H1 (cell line): ENCODE measurements at regions not wholly inside any gene's neighbourhood (a gene's known extent, or its start where the extent isn't known, plus 50 kb on each side); places are given as distances from the start of the nearest gene placed in this dataset.

ENCODE experiments used
- CTCF ChIA-PET: fragments of 300-600 bp; sonication (Branson Sonifier 250); formaldehyde crosslinking; loops from one replicate; lab custom pipeline; 2021; ENCODE audit not compliant: partially characterized antibody; lab: Charles Lee
- POLR2A ChIA-PET: fragments of 300-600 bp; sonication (Branson Sonifier 250); formaldehyde crosslinking; loops from one replicate; lab custom pipeline; 2021; ENCODE audit warnings: inconsistent platforms; ENCODE audit not compliant: partially characterized antibody; lab: Charles Lee
- DNase-seq, 2 experiments: peaks; one replicate each; pipeline versions ENCODE4 v3.0.0 to v3.0.0-alpha.2; 2010 to 2022; ENCODE audit warnings: low spot score in 2 of 2, low read depth in 1 of 2, mixed read lengths in 1 of 2
- FAIRE-seq: peaks from 2 replicates; lab custom pipeline; 2011; peaks lifted over from hg19 to GRCh38; lab: Jason Lieb, UNC
- H2AFZ ChIP-seq: 2 replicates; pipeline ENCODE4 v1.8.1; 2012; ENCODE audit warnings: low read length, inconsistent platforms
- H2AK5ac ChIP-seq: 2 replicates; pipeline ENCODE4 v1.6.1; 2013; ENCODE audit warnings: low read depth, low read length
- H2BK120ac ChIP-seq: replicated peaks from 2 replicates; pipeline ENCODE3; 2013; ENCODE audit warnings: low read depth, low read length, inconsistent platforms
- H2BK12ac ChIP-seq: 2 replicates; pipeline ENCODE4 v1.6.1; 2013; ENCODE audit warnings: low read depth, low read length
- H2BK15ac ChIP-seq: 2 replicates; pipeline ENCODE4 v1.6.1; 2013; ENCODE audit warnings: low read length
- H2BK20ac ChIP-seq: 2 replicates; pipeline ENCODE4 v1.6.1; 2013; ENCODE audit warnings: low read length
- H2BK5ac ChIP-seq: 2 replicates; pipeline ENCODE4 v1.6.1; 2013; ENCODE audit warnings: low read depth, low read length
- H3K14ac ChIP-seq: 2 replicates; pipeline ENCODE4 v1.6.1; 2013; ENCODE audit warnings: inconsistent platforms; ENCODE audit not compliant: insufficient read length
- H3K18ac ChIP-seq: 2 replicates; pipeline ENCODE4 v1.6.1; 2013; ENCODE audit warnings: low read length; ENCODE audit errors: extremely low read depth
- H3K23ac ChIP-seq: 2 replicates; pipeline ENCODE4 v1.6.1; 2013; ENCODE audit warnings: inconsistent platforms; ENCODE audit not compliant: insufficient read length
- H3K23me2 ChIP-seq: 2 replicates; pipeline ENCODE4 v1.6.1; 2013; ENCODE audit warnings: low read depth, low read length
- H3K27ac ChIP-seq: 2 replicates; pipeline ENCODE4 v1.6.1; 2011; ENCODE audit warnings: low read depth, low read length, inconsistent platforms
- H3K27me3 ChIP-seq, 4 experiments: replicated peaks in 1 of 4; 1 replicate in 1 of 4; 2 replicates in 3 of 4; pipeline versions ENCODE4 v1.6.1 to v1.8.1; 2011 to 2013; ENCODE audit warnings: low read length in 3 of 4, mild to moderate bottlenecking in 3 of 4, inconsistent platforms in 2 of 4, mixed read lengths in 2 of 4, moderate library complexity in 1 of 4; ENCODE audit not compliant: control insufficient read depth in 3 of 4, insufficient read depth in 3 of 4; ENCODE audit errors: extremely low read depth in 1 of 4
- H3K36me3 ChIP-seq, 4 experiments: 2 replicates each; pipeline versions ENCODE4 v1.6.1 to v1.8.1; 2011 to 2013; ENCODE audit warnings: mild to moderate bottlenecking in 4 of 4, low read length in 3 of 4, moderate library complexity in 2 of 4, control low read depth in 1 of 4, inconsistent platforms in 1 of 4; ENCODE audit not compliant: insufficient read depth in 4 of 4, control insufficient read depth in 2 of 4
- H3K4ac ChIP-seq: replicated peaks from 2 replicates; pipeline ENCODE3; 2013; ENCODE audit warnings: low read length, low read depth, mixed read lengths, inconsistent platforms; ENCODE audit not compliant: insufficient read length
- H3K4me1 ChIP-seq, 4 experiments: replicated peaks in 1 of 4; 1 replicate in 1 of 4; 2 replicates in 3 of 4; pipeline versions ENCODE4 v1.6.1 to v1.8.1; 2011 to 2013; ENCODE audit warnings: low read length in 3 of 4, inconsistent platforms in 2 of 4, mixed read lengths in 1 of 4; ENCODE audit not compliant: insufficient read depth in 4 of 4, control insufficient read depth in 3 of 4
- H3K4me2 ChIP-seq, 2 experiments: 2 replicates each; pipeline versions ENCODE4 v1.6.1 to v1.8.1; 2011 to 2013; ENCODE audit warnings: low read depth in 2 of 2, low read length in 2 of 2, control low read depth in 1 of 2, inconsistent platforms in 1 of 2, mild to moderate bottlenecking in 1 of 2; ENCODE audit not compliant: insufficient read depth in 1 of 2
- H3K4me3 ChIP-seq, 4 experiments: fragments of 200-600, 300-600 bp in 1 of 4; sonication (generic), shearing (Covaris generic), sonication (Bioruptor Twin) in 1 of 4; 2 replicates each; pipeline versions ENCODE4 v1.5.1 to v1.8.1; 2011 to 2016; ENCODE audit warnings: low read length in 4 of 4, low read depth in 3 of 4, control low read depth in 2 of 4, inconsistent platforms in 2 of 4, mild to moderate bottlenecking in 2 of 4, mixed read lengths in 1 of 4, moderate library complexity in 1 of 4; ENCODE audit not compliant: insufficient read depth in 2 of 4; ENCODE audit errors: extremely low read depth in 1 of 4
- H3K56ac ChIP-seq: replicated peaks from 2 replicates; pipeline ENCODE3; 2013; ENCODE audit warnings: low read depth, mild to moderate bottlenecking, mixed read lengths, low read length, inconsistent platforms; ENCODE audit not compliant: insufficient read length
- H3K79me1 ChIP-seq: 2 replicates; pipeline ENCODE4 v1.6.1; 2013; ENCODE audit warnings: low read depth, low read length, control low read depth
- H3K79me2 ChIP-seq, 2 experiments: 2 replicates each; pipeline versions ENCODE4 v1.6.1 to v1.8.1; 2012 to 2013; ENCODE audit warnings: low read length in 2 of 2, mild to moderate bottlenecking in 2 of 2, inconsistent platforms in 1 of 2; ENCODE audit not compliant: insufficient read depth in 2 of 2, control insufficient read depth in 1 of 2
- H3K9ac ChIP-seq, 4 experiments: replicated peaks in 1 of 4; 1 replicate in 1 of 4; 2 replicates in 3 of 4; pipeline versions ENCODE4 v1.6.1 to v1.8.1; 2011 to 2013; ENCODE audit warnings: low read depth in 3 of 4, low read length in 3 of 4, control low read depth in 2 of 4, mild to moderate bottlenecking in 2 of 4, moderate library complexity in 2 of 4, inconsistent platforms in 1 of 4; ENCODE audit errors: extremely low read depth in 1 of 4
- H3K9me3 ChIP-seq, 2 experiments: 2 replicates each; pipeline versions ENCODE4 v1.6.1 to v1.8.1; 2012 to 2013; ENCODE audit warnings: mild to moderate bottlenecking in 2 of 2, moderate library complexity in 2 of 2, control low read depth in 1 of 2, inconsistent platforms in 1 of 2, low read depth in 1 of 2, low read length in 1 of 2, mixed read lengths in 1 of 2; ENCODE audit not compliant: insufficient read depth in 2 of 2
- H4K20me1 ChIP-seq, 2 experiments: replicated peaks in 1 of 2; 2 replicates each; pipeline versions ENCODE3 to v1.8.1; 2011 to 2013; ENCODE audit warnings: inconsistent platforms in 2 of 2, low read length in 2 of 2, mild to moderate bottlenecking in 1 of 2; ENCODE audit not compliant: insufficient read depth in 2 of 2, control insufficient read depth in 1 of 2
- H4K5ac ChIP-seq: 2 replicates; pipeline ENCODE4 v1.6.1; 2013; ENCODE audit warnings: low read length, low read depth, mixed read lengths, inconsistent platforms; ENCODE audit not compliant: insufficient read length
- H4K8ac ChIP-seq: 2 replicates; pipeline ENCODE4 v1.8.0; 2013; ENCODE audit warnings: mild to moderate bottlenecking, moderate library complexity, low read length, inconsistent platforms; ENCODE audit not compliant: insufficient read depth; ENCODE audit errors: extremely low read depth
- H4K91ac ChIP-seq: replicated peaks from 2 replicates; pipeline ENCODE3; 2013; ENCODE audit warnings: low read length, mixed read lengths, inconsistent platforms; ENCODE audit not compliant: insufficient read length
- CTCF ChIP-seq, 3 experiments: IDR thresholded peaks; 1 replicate in 2 of 3; 2 replicates in 1 of 3; pipeline versions ENCODE4 v1.5.1 to v1.6.1; 2011; ENCODE audit warnings: low read length in 3 of 3, mild to moderate bottlenecking in 3 of 3, inconsistent platforms in 2 of 3, low read depth in 1 of 3, moderate library complexity in 1 of 3; ENCODE audit not compliant: insufficient read depth in 1 of 3; ENCODE audit errors: control extremely low read depth in 1 of 3
- GTF2F1 ChIP-seq: IDR thresholded peaks from 2 replicates; pipeline ENCODE4 v1.6.1; 2012; ENCODE audit warnings: low read depth, low read length, improper control_type of control experiment, borderline replicate concordance
- HDAC6 ChIP-seq: IDR thresholded peaks from one replicate; pipeline ENCODE4 v1.7.1; 2012; ENCODE audit warnings: low read depth, mild to moderate bottlenecking, inconsistent platforms, low read length, moderate library complexity
- MAX ChIP-seq: IDR thresholded peaks from 2 replicates; pipeline ENCODE4 v1.6.1; 2012; ENCODE audit warnings: inconsistent platforms
- POLR2A ChIP-seq, 2 experiments: IDR thresholded peaks; 1 replicate in 1 of 2; 2 replicates in 1 of 2; pipeline ENCODE4 v1.6.1; 2011; ENCODE audit warnings: low read depth in 2 of 2, low read length in 2 of 2, mild to moderate bottlenecking in 2 of 2; ENCODE audit errors: control extremely low read depth in 1 of 2
- RNF2 ChIP-seq: fragments of 200-900, 300-1000 bp; sonication (generic); IDR thresholded peaks from 2 replicates; pipeline ENCODE4 v1.7.1; 2016; ENCODE audit warnings: borderline replicate concordance, low read depth, mild to moderate bottlenecking, antibody characterized with exemption, low read length; ENCODE audit not compliant: poor library complexity, severe bottlenecking; ENCODE audit errors: missing control alignments
- SIRT6 ChIP-seq: IDR thresholded peaks from one replicate; pipeline ENCODE4 v1.7.1; 2012; ENCODE audit warnings: low read length, inconsistent platforms
- YY1 ChIP-seq: IDR thresholded peaks from 2 replicates; pipeline ENCODE4 v1.6.1; 2011; ENCODE audit warnings: low read depth, mild to moderate bottlenecking, low read length
- WGBS, 2 experiments: shearing (Covaris generic) in 1 of 2; methylation state at CpG; one replicate each; pipeline versions ENCODE4 v1.1.6 to v1.1.7; 2013 to 2015; ENCODE audit warnings: low lambda C conversion rate in 2 of 2, mixed read lengths in 2 of 2, inconsistent platforms in 1 of 2, low coverage in 1 of 2, missing lambda C conversion rate in 1 of 2; ENCODE audit not compliant: insufficient replicate concordance in 2 of 2, insufficient coverage in 1 of 2, insufficient read length in 1 of 2; ENCODE audit errors: extremely low coverage in 1 of 2, missing lambda C conversion rate in 1 of 2; 5-methylcytosine and 5-hydroxymethylcytosine counted together

GRCh38 chr13:48161530-48162179, 66.8 kb upstream of the MED4 start:
- no peak for DNase-seq
- Histone ChIP-seq H2BK120ac (no peak overlapping the region), H3K79me1 (no peaks in the 10 kb centered on the region), H2BK12ac (no peak overlapping the region), H3K9ac (peak overlapping the region in 1 of 4 experiments; percentile 7; a peak in 2 of 7 replicates), H2AK5ac (no peak overlapping the region; the same call in 1 of the 2 replicates), H3K18ac (peak overlapping the region; percentile 12; the same call in 1 of the 2 replicates), H4K20me1 (no peaks in the 10 kb centered on the region), H3K4me1 (peaks cover 1 to 8% (median 3%) of the 10 kb centered on the region in 4 experiments; a peak in 4 of 7 replicates), H4K5ac (no peak overlapping the region), H3K27ac (no peak overlapping the region), H3K9me3 (no peaks in the 10 kb centered on the region), H3K56ac (no peak overlapping the region), H3K4me3 (no peak overlapping the region), H3K4ac (no peak overlapping the region), H2BK15ac (no peak overlapping the region), H2BK5ac (no peak overlapping the region), H4K8ac (no peak overlapping the region; the same call in 1 of the 2 replicates), H3K27me3 (no peaks in the 10 kb centered on the region), H4K91ac (no peak overlapping the region), H3K23ac (no peak overlapping the region), H3K36me3 (no peaks in the 10 kb centered on the region), H2BK20ac (peak overlapping the region; percentile 21; the same call in 1 of the 2 replicates), H2AFZ (peak overlapping the region; percentile 40; the same call in 1 of the 2 replicates), H3K4me2 (no peak overlapping the region), H3K14ac (no peak overlapping the region), H3K79me2 (no peaks in the 10 kb centered on the region), H3K23me2 (no peaks in the 10 kb centered on the region)
- POLR2A ChIA-PET: interaction anchor here (1.0 kb wide), 1 partner anchor 67 kb away, joined by 4 read pairs; the partner anchor contains the start of gene MED4
- 96% methylated on average over 5 of the region's 5 CpGs; no CpG with 5 or more reads in 1 of the 2 experiments for WGBS, 2 experiments
- no peak for FAIRE-seq
- CTCF ChIA-PET: interaction anchor here (2.0 kb wide), 1 partner anchor 21 kb away, joined by 5 read pairs; no protein-coding TSS in a partner anchor
- TF ChIP-seq GTF2F1 (no peak), SIRT6 (no peak), CTCF (IDR thresholded peaks at IDR 0.05; ENCODE audit: control extremely low read depth in 1 of 3, insufficient read depth in 1 of 3, low read depth in 1 of 3, low read length in 3 of 3) (no peak), RNF2 (no peak), MAX (no peak), YY1 (no peak), HDAC6 (no peak), POLR2A (IDR thresholded peaks at IDR 0.05; ENCODE audit: control extremely low read depth in 1 of 2, low read depth in 2 of 2, low read length in 2 of 2) (no peak)
